ENCODE measurements at regions not wholly inside any gene's neighbourhood (a gene's known extent, or its start where the extent isn't known, plus 50 kb on each side); places are given as distances from the start of the nearest gene placed in this dataset.

GRCh38 chr12:87676731-87677130 lies 352.5 kb downstream of the C12orf50 start:
- TF ChIP-seq CTCF (optimal IDR thresholded peaks at IDR 0.05 in 1 of 3, IDR thresholded peaks at IDR 0.05 in 1 of 3, conservative IDR thresholded peaks at IDR 0.05 in 1 of 3; ENCODE audit: extremely low read depth in 1 of 3, insufficient read depth in 2 of 3, low read length in 3 of 3) (no peak), EZH2 (IDR thresholded peaks at IDR 0.05; ENCODE audit: low read length) (no peak)

Data from keratinocyte (primary cell).